ENCODE measurements at regions not wholly inside any gene's neighbourhood (a gene's known extent, or its start where the extent isn't known, plus 50 kb on each side); places are given as distances from the start of the nearest gene placed in this dataset.
A peak's percentile ranks its signal among the peaks of the same experiment; 100 is the strongest.

GRCh38 chr11:15586741-15587473, 472.2 kb downstream of the INSC start:
- DNase-seq, result no peak

GRCh38 chr11:15589070-15589626, 474.4 kb downstream of the INSC start:
- DNase-seq, result no peak

- DNase-seq, result no peak
These were observed 475.4 kb downstream of the INSC start for GRCh38 chr11:15590132-15590531.

GRCh38 chr11:15591112-15591537, 476.4 kb downstream of the INSC start:
- DNase-seq, result no peak

GRCh38 chr11:15594607-15595006, 479.9 kb downstream of the INSC start:
- DNase-seq, result no peak

- DNase-seq, result no peak
These were observed 484.7 kb downstream of the INSC start for GRCh38 chr11:15599376-15599775.

GRCh38 chr11:15602047-15602446, 487.3 kb downstream of the INSC start:
- DNase-seq, result no peak

- no peak for DNase-seq
These were observed 488.3 kb downstream of the INSC start for GRCh38 chr11:15602785-15603567.

- DNase-seq, result no peak
These were observed 490.4 kb downstream of the INSC start for GRCh38 chr11:15605094-15605493.

- no peak for DNase-seq
These were observed 492.8 kb downstream of the INSC start for GRCh38 chr11:15607361-15608036.

- no peak for DNase-seq
These were observed 494.7 kb downstream of the INSC start for GRCh38 chr11:15609445-15609844.

- DNase-seq, result no peak
These were observed 496.2 kb downstream of the INSC start for GRCh38 chr11:15610881-15611280.

- DNase-seq, result no peak
These were observed 498.5 kb downstream of the INSC start for GRCh38 chr11:15613251-15613650.

GRCh38 chr11:15613789-15614188, 499.1 kb downstream of the INSC start:
- no peak for DNase-seq

- peak; percentile 14 for DNase-seq
These were observed 500.8 kb downstream of the INSC start for GRCh38 chr11:15615398-15616096.

- no peak for DNase-seq
These were observed 501.7 kb downstream of the INSC start for GRCh38 chr11:15616130-15617105.

- no peak for DNase-seq
These were observed 502.4 kb downstream of the INSC start for GRCh38 chr11:15617126-15617525.

- DNase-seq, result no peak
These were observed 503.9 kb downstream of the INSC start for GRCh38 chr11:15618583-15619032.

- DNase-seq, result no peak
These were observed 506.8 kb downstream of the INSC start for GRCh38 chr11:15621565-15621964.

GRCh38 chr11:15622231-15622890, 507.6 kb downstream of the INSC start:
- no peak for DNase-seq

- DNase-seq, result no peak
These were observed 510.0 kb downstream of the INSC start for GRCh38 chr11:15624701-15625100.
